ENCODE measurements at regions not wholly inside any gene's neighbourhood (a gene's known extent, or its start where the extent isn't known, plus 50 kb on each side); places are given as distances from the start of the nearest gene placed in this dataset.

DNA sequence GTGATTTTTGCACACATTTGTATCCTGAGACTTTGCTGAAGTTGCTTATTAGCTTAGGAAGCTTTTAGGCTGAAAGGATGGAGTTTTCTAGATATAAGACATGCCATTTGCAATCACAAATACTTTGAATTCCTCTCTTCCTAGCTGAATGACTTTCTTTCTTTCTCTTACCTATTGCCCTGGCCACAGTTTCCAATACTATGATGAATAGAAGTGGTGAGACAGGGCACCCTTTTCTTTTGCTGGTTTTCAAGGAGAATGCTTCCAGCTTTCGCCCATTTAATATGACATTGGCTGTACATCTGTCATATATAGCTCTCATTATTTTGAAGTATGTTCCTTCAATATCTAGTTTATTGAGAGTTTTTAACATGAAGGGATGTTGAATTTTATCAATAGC lies 409.6 kb upstream of the EPHA7 start:
- H3K36me3 ChIP-seq (ENCODE audit: control insufficient read depth, insufficient read depth, low read length) = no peaks in the 10 kb centered on the region
- H3K27ac ChIP-seq (ENCODE audit: low read depth, low read length, severe bottlenecking) = no peak overlapping the region
- no peaks in the 10 kb centered on the region for H3K4me1 ChIP-seq (ENCODE audit: control insufficient read depth, insufficient read depth, low read length, poor library complexity, severe bottlenecking)
- H3K4me3 ChIP-seq (ENCODE audit: extremely low read depth, insufficient read depth, low read length, poor library complexity, severe bottlenecking) = no peak overlapping the region
- no CpG with 5 or more reads among the region's 1 CpG for WGBS, 2 experiments (ENCODE audit: insufficient coverage in 2 of 2)
- H3K9me3 ChIP-seq (ENCODE audit: control insufficient read depth, low read length) = no peaks in the 10 kb centered on the region

DNA sequence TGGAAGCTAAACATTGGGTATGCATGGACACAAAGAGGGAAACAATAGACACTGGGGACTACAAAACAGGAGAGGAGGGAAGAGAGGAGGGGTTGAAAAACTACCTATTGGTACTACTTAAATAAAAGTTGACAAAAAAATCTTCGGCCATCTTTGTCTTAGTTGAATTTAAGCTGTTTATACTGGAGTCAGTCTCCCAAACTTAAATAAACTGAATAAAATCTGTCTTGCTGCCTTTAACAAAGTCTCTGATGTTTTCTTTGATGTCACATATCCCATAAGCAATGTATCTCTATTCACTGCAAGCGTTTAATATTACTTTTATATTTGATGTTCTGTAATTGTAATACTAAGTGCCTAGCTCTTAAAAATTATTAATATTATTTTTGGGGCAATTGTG lies 409.2 kb upstream of the EPHA7 start:
- H3K27ac ChIP-seq (ENCODE audit: low read depth, low read length, severe bottlenecking) = no peak overlapping the region
- WGBS, 2 experiments (ENCODE audit: insufficient coverage in 2 of 2) = no CpG with 5 or more reads among the region's 2 CpGs
- no peaks in the 10 kb centered on the region for H3K9me3 ChIP-seq (ENCODE audit: control insufficient read depth, low read length)
- no peaks in the 10 kb centered on the region for H3K4me1 ChIP-seq (ENCODE audit: control insufficient read depth, insufficient read depth, low read length, poor library complexity, severe bottlenecking)
- H3K36me3 ChIP-seq (ENCODE audit: control insufficient read depth, insufficient read depth, low read length) = no peaks in the 10 kb centered on the region
- no peak overlapping the region for H3K4me3 ChIP-seq (ENCODE audit: extremely low read depth, insufficient read depth, low read length, poor library complexity, severe bottlenecking)

DNA sequence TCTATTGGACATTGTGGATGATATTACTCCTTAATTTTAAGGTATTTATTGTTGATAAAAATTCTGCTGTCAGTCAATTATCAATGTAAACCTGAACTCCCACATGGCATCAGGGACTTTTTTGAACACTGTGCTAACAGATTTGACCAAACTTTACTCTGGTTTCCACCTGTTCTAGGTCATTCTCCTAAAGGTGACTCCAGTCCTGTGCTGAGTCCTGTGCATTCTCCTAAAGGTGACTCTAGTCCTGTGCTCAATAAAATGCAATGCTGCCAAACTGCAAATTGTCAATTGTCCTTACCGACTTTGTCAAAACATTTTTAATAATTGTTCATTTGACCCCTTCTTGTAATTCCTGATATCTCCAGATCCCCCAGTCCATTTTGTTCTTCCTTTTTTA lies 408.4 kb upstream of the EPHA7 start:
- H3K9me3 ChIP-seq (ENCODE audit: control insufficient read depth, low read length) = no peaks in the 10 kb centered on the region
- no peaks in the 10 kb centered on the region for H3K4me1 ChIP-seq (ENCODE audit: control insufficient read depth, insufficient read depth, low read length, poor library complexity, severe bottlenecking)
- no peak overlapping the region for H3K27ac ChIP-seq (ENCODE audit: low read depth, low read length, severe bottlenecking)
- H3K4me3 ChIP-seq (ENCODE audit: extremely low read depth, insufficient read depth, low read length, poor library complexity, severe bottlenecking) = no peak overlapping the region
- 87 to 90% methylated on average over 1 of the region's 1 CpG for WGBS, 2 experiments (ENCODE audit: insufficient coverage in 2 of 2)
- H3K36me3 ChIP-seq (ENCODE audit: control insufficient read depth, insufficient read depth, low read length) = no peaks in the 10 kb centered on the region

DNA sequence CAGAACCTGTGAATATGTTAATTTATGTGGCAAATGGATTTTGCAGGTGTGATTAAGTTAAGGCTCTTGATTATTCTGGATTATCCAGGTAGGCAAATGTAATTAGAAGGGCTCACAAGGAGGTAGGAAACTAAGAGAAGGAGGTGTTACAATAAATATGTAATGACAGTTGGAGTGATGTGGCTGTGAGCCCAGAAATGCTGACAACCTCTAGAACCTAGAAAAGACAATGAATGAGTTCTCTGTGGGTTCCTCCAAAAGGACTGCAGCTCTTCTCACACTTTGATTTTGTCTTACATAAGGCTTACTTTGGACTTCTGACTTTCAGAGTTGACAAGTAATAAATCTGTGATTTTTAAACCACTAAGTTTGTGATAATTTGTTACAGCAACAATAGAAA lies 406.6 kb upstream of the EPHA7 start:
- no peak overlapping the region for H3K4me3 ChIP-seq (ENCODE audit: extremely low read depth, insufficient read depth, low read length, poor library complexity, severe bottlenecking)
- no peaks in the 10 kb centered on the region for H3K9me3 ChIP-seq (ENCODE audit: control insufficient read depth, low read length)
- H3K4me1 ChIP-seq (ENCODE audit: control insufficient read depth, insufficient read depth, low read length, poor library complexity, severe bottlenecking) = no peaks in the 10 kb centered on the region
- H3K36me3 ChIP-seq (ENCODE audit: control insufficient read depth, insufficient read depth, low read length) = no peaks in the 10 kb centered on the region
- H3K27ac ChIP-seq (ENCODE audit: low read depth, low read length, severe bottlenecking) = no peak overlapping the region

DNA sequence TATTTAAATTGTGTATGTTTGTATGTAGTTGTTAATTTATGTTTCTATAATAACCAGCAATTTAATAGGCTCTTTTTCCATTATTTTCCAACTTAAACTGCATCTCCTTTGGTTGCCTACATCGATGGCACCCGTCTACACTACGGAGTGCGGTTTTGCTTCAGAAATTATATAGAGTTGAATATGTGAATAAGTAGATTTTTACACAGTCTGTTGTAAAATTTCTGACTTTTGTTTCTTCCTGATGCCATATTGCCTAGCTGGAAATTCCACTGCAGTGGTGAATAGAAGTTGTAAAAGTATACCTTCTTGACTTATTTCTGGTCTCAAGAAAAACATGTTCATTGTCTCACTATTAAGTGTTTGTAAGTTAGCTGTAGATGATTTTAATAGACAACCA lies 404.1 kb upstream of the EPHA7 start:
- 100% methylated on average over 2 of the region's 4 CpGs; no CpG with 5 or more reads in 1 of the 2 experiments for WGBS, 2 experiments (ENCODE audit: insufficient coverage in 2 of 2)
- no peak overlapping the region for H3K4me3 ChIP-seq (ENCODE audit: extremely low read depth, insufficient read depth, low read length, poor library complexity, severe bottlenecking)
- no peaks in the 10 kb centered on the region for H3K36me3 ChIP-seq (ENCODE audit: control insufficient read depth, insufficient read depth, low read length)
- H3K27ac ChIP-seq (ENCODE audit: low read depth, low read length, severe bottlenecking) = no peak overlapping the region
- H3K4me1 ChIP-seq (ENCODE audit: control insufficient read depth, insufficient read depth, low read length, poor library complexity, severe bottlenecking) = no peaks in the 10 kb centered on the region
- no peaks in the 10 kb centered on the region for H3K9me3 ChIP-seq (ENCODE audit: control insufficient read depth, low read length)

DNA sequence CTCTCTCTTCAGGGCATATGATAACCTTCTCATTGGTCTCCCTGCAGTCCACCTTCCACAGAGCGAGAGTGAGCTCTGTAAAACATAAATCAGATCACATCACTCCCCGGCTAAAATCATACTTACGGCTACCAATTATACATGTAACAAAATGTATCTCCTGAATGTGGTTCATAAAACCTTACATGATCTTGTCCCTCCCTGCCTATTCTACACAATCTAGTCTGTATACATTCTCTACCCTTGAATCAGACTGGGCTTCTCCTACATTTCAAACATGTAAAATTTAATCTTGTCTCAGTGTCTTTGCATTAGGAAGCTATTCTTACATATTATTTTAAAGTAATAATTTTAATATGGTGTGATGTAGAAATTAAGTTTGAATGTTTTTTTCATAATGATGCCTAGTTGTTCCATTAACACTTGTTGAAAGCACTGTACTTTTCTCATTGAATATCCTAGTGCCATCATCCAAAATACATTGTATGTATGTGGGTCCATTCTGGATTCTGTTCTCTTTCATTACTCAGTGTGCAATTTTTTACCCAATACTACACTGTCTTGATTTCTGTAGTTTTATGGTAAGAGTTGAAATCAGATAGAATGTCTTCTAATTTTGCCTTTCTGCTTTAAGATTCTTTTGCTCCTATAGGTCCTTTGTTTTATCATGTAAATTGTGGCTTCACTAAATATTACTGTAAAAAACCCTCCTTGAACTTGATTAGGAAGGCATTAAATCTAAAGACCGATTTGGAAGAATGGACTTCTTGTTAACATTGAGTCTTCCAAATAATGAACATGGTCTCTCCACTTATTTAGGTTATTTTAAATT lies 403.3 kb upstream of the EPHA7 start:
- Histone ChIP-seq H3K4me1 (ENCODE audit: control insufficient read depth, insufficient read depth, low read length, poor library complexity, severe bottlenecking) (no peaks in the 10 kb centered on the region), H3K27ac (ENCODE audit: low read depth, low read length, severe bottlenecking) (no peak overlapping the region), H3K9me3 (ENCODE audit: control insufficient read depth, low read length) (no peaks in the 10 kb centered on the region), H3K36me3 (ENCODE audit: control insufficient read depth, insufficient read depth, low read length) (no peaks in the 10 kb centered on the region), H3K4me3 (ENCODE audit: extremely low read depth, insufficient read depth, low read length, poor library complexity, severe bottlenecking) (no peak overlapping the region)
- WGBS, 2 experiments (ENCODE audit: insufficient coverage in 2 of 2) = 100% methylated on average over 2 to 3 of the region's 4 CpGs

DNA sequence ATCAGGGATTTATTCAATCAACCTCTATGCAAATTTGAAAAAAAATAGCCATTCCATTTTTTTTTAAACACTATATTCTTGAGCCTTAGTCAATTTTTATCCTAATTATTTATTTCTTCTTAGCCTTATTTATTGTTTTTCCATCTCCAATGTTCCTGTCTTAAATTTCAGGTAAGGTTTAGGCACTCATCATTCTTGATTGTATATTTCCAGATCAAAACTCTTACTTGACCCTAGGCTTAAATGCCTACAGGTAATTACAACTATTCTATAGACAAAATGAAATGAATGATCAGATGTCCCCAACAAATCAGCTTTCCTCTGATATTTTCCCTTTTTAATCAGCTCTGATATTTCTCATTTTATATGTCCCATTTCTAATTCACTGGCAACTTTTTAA lies 402.6 kb upstream of the EPHA7 start:
- Histone ChIP-seq H3K4me3 (ENCODE audit: extremely low read depth, insufficient read depth, low read length, poor library complexity, severe bottlenecking) (no peak overlapping the region), H3K27ac (ENCODE audit: low read depth, low read length, severe bottlenecking) (no peak overlapping the region), H3K4me1 (ENCODE audit: control insufficient read depth, insufficient read depth, low read length, poor library complexity, severe bottlenecking) (no peaks in the 10 kb centered on the region), H3K36me3 (ENCODE audit: control insufficient read depth, insufficient read depth, low read length) (no peaks in the 10 kb centered on the region), H3K9me3 (ENCODE audit: control insufficient read depth, low read length) (no peaks in the 10 kb centered on the region)

DNA sequence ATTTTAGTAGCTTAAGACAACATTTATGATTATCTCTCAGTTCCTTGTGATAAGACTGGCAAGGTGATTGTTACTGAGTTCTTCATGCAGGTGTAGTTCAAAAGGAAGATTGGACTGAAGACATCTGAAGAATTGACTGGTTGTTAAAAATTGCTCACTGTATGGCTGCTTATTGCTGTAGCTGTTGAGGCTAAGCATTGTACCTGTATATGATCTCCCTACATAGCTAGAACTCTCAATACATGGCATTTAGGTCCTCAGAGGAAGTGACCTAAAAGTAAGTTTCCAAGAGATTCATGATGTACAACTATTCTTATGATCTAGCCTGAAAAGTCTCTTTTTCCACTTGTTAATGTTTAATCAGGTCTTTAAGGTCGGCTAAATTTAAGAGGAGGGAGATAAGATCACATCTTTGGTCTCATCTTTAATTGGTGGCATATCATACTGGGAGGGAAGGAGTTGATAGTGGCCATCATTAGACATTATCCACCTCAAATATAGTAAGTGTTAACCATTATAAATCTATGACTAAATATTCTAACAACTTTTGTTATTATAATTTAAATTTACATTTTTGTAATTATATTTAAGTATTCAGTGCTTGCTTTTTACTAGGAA lies 401.2 kb upstream of the EPHA7 start:
- no peaks in the 10 kb centered on the region for H3K36me3 ChIP-seq (ENCODE audit: control insufficient read depth, insufficient read depth, low read length)
- no peak overlapping the region for H3K27ac ChIP-seq (ENCODE audit: low read depth, low read length, severe bottlenecking)
- H3K9me3 ChIP-seq (ENCODE audit: control insufficient read depth, low read length) = no peaks in the 10 kb centered on the region
- no peaks in the 10 kb centered on the region for H3K4me1 ChIP-seq (ENCODE audit: control insufficient read depth, insufficient read depth, low read length, poor library complexity, severe bottlenecking)
- H3K4me3 ChIP-seq (ENCODE audit: extremely low read depth, insufficient read depth, low read length, poor library complexity, severe bottlenecking) = no peak overlapping the region
- no CpG with 5 or more reads among the region's 1 CpG for WGBS, 2 experiments (ENCODE audit: insufficient coverage in 2 of 2)

DNA sequence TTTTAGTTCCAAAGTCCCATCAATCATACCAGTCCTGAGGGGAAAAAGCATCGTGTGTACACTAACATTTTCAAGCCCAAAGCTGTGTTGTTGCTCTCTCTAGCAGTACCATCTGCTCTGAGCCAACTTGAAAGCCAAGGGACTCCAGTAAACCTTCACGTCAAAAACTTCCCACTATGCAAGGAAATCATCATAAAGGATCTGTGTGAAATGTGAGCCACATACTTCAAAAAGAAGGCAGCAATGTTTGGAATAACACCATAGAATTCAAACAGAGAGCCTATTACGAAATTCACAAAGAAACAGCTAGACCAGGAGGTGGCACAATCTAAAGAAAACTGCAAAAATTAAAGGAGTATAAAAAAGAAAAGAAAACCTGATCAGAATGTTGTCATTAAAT lies 399.8 kb upstream of the EPHA7 start:
- 29 to 50% methylated on average over 1 of the region's 3 CpGs for WGBS, 2 experiments (ENCODE audit: insufficient coverage in 2 of 2)
- no peak overlapping the region for H3K27ac ChIP-seq (ENCODE audit: low read depth, low read length, severe bottlenecking)
- H3K9me3 ChIP-seq (ENCODE audit: control insufficient read depth, low read length) = no peaks in the 10 kb centered on the region
- H3K4me1 ChIP-seq (ENCODE audit: control insufficient read depth, insufficient read depth, low read length, poor library complexity, severe bottlenecking) = no peaks in the 10 kb centered on the region
- H3K4me3 ChIP-seq (ENCODE audit: extremely low read depth, insufficient read depth, low read length, poor library complexity, severe bottlenecking) = no peak overlapping the region
- H3K36me3 ChIP-seq (ENCODE audit: control insufficient read depth, insufficient read depth, low read length) = no peaks in the 10 kb centered on the region

DNA sequence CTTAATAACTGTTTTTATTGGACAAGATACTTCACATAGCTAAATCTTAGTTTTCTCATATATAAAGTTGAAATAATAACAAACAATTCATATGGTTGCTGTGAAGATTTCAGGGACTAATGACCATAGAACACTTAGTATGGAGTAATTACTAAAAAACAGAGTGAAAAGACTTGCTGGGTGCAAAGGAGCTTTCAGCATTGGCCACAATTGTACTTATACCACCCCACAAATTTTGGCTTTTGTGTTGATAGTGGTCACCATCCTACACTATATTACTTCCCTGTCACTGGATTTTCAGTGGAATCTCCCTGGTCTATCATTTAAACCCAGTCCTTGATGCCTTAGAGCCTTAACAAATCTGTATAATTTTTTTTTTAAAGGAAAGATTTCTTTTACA lies 398.6 kb upstream of the EPHA7 start:
- no peaks in the 10 kb centered on the region for H3K4me1 ChIP-seq (ENCODE audit: control insufficient read depth, insufficient read depth, low read length, poor library complexity, severe bottlenecking)
- no peaks in the 10 kb centered on the region for H3K9me3 ChIP-seq (ENCODE audit: control insufficient read depth, low read length)
- no peak overlapping the region for H3K4me3 ChIP-seq (ENCODE audit: extremely low read depth, insufficient read depth, low read length, poor library complexity, severe bottlenecking)
- H3K36me3 ChIP-seq (ENCODE audit: control insufficient read depth, insufficient read depth, low read length) = no peaks in the 10 kb centered on the region
- no peak overlapping the region for H3K27ac ChIP-seq (ENCODE audit: low read depth, low read length, severe bottlenecking)

DNA sequence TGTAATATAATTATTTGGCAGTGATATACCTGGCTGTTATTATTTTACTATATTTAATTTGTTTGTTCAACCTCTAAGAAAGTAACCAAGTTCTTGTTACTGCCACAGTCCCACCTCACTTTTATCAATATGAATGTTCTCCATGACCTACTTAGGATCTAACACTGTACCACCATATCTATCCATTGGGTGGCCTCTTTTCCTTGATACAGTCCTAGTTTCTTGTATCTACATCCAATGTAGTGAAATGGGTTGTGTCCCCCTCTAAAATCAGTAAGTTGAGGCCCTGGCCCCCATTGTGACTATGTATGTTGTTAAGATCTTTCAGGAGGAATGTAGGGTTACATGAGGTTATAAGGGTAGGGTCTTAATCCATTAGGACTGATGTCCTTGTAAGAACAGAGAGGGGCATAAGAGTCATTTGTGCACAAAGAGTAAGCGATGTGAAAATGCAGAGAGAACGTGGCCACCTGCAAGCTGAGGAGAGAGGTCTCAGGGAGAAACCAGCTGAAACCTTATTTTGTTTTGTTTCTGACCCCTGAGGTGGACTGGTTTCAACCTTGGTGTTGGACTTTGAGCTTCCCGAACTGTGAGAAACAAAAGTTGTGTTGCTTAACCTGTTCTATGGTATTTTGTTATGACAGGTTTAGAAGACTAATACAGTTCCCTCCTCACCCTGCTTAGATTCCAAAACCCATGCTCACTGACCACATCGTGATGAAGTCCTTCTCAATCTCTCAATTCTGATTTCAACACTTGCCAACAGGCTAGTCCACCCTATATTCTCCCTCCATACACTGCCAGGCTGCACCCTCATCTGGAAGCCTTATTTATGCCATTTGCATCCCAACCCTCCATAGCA lies 387.3 kb upstream of the EPHA7 start:
- WGBS, 2 experiments (ENCODE audit: insufficient coverage in 2 of 2) = 87 to 91% methylated on average over 3 to 4 of the region's 4 CpGs
- no peak overlapping the region for H3K4me3 ChIP-seq (ENCODE audit: extremely low read depth, insufficient read depth, low read length, poor library complexity, severe bottlenecking)
- no peaks in the 10 kb centered on the region for H3K9me3 ChIP-seq (ENCODE audit: control insufficient read depth, low read length)
- H3K27ac ChIP-seq (ENCODE audit: low read depth, low read length, severe bottlenecking) = no peak overlapping the region
- no peaks in the 10 kb centered on the region for H3K4me1 ChIP-seq (ENCODE audit: control insufficient read depth, insufficient read depth, low read length, poor library complexity, severe bottlenecking)
- no peaks in the 10 kb centered on the region for H3K36me3 ChIP-seq (ENCODE audit: control insufficient read depth, insufficient read depth, low read length)

All from mesodermal cell (in vitro differentiated cells).